Rectal smooth muscle tissue (tissue), 1 donor: ENCODE measurements at regions not wholly inside any gene's neighbourhood (a gene's known extent, or its start where the extent isn't known, plus 50 kb on each side); places are given as distances from the start of the nearest gene placed in this dataset.

ENCODE experiments used
- H3K27ac ChIP-seq: one replicate; pipeline ENCODE4 v1.7.0; 2013; ENCODE audit warnings: low read depth, low read length, inconsistent platforms
- H3K27me3 ChIP-seq: one replicate; pipeline ENCODE4 v1.7.0; 2013; ENCODE audit warnings: low read length; ENCODE audit not compliant: control insufficient read depth, insufficient read depth
- H3K36me3 ChIP-seq: one replicate; pipeline ENCODE4 v1.7.0; 2013; ENCODE audit warnings: low read length; ENCODE audit not compliant: control insufficient read depth, insufficient read depth
- H3K4me1 ChIP-seq: one replicate; pipeline ENCODE4 v1.7.0; 2013; ENCODE audit warnings: low read length; ENCODE audit not compliant: control insufficient read depth, insufficient read depth
- H3K4me3 ChIP-seq: one replicate; pipeline ENCODE4 v1.7.0; 2013; ENCODE audit warnings: low read length
- H3K9ac ChIP-seq: one replicate; pipeline ENCODE4 v1.7.0; 2013; ENCODE audit warnings: low read length

DNA sequence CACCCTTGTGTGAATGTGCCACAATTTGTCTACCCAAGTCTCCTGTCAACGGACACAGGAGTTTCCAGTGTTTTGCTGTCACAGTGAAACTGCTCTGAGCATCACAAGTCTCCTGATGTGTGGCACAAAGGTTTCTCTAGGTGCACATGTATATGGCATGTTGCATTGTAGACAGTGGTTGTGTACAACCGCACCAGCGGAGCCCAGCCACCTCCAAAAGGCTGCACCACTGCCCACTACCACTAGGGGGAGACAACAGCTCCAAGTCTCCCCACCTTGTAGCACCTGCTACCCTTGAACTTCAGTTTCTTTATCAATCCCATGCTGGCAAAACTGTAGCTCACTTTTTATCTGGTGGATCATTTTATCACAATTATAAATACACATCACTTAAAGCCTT is 95.5 kb upstream of the ZNF469 start:
- Histone ChIP-seq H3K27me3 (no peaks in the 10 kb centered on the region), H3K27ac (no peak overlapping the region), H3K9ac (no peak overlapping the region), H3K4me1 (peaks cover 4% of the 10 kb centered on the region), H3K36me3 (no peaks in the 10 kb centered on the region), H3K4me3 (no peak overlapping the region)

DNA sequence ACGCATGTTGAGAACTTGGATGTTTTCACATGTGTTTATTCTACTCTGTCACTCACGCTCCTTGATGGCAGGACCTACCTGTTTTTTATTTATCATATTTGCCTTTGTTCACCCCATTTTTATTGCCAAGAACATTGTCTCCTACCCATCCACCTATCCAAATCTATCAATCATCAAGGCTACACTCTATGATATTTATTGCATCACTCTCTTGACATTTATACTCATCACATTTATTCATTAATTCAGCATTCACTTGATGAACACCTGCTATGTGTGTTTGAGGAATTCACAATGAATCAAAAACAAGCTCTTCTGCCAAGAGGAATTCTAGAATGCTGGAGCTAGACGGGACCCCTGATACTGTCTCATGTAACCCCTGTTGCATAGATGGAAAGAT is 94.5 kb upstream of the ZNF469 start:
- Histone ChIP-seq H3K9ac (no peak overlapping the region), H3K27ac (no peak overlapping the region), H3K4me3 (no peak overlapping the region), H3K4me1 (no peaks in the 10 kb centered on the region), H3K36me3 (no peaks in the 10 kb centered on the region), H3K27me3 (no peaks in the 10 kb centered on the region)

DNA sequence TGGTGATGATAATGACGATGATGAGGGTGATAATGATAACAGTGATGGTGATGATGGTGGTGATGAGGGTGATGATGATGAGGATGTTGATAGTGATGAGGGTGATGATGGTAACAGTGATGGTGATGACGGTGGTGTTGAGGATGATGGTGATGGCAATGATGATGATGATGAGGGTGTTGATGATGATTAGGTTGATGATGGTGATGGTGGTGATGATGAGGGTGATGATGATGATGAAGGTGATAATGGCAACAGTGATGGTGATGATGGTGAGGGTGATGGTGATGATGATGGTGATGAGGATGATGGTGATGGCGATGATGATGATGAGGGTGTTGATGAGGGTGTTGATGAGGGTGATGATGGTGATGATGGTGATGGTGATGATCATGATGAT is 93.8 kb upstream of the ZNF469 start:
- Histone ChIP-seq H3K4me1 (no peaks in the 10 kb centered on the region), H3K36me3 (no peaks in the 10 kb centered on the region), H3K27ac (no peak overlapping the region), H3K27me3 (no peaks in the 10 kb centered on the region), H3K9ac (no peak overlapping the region), H3K4me3 (no peak overlapping the region)

DNA sequence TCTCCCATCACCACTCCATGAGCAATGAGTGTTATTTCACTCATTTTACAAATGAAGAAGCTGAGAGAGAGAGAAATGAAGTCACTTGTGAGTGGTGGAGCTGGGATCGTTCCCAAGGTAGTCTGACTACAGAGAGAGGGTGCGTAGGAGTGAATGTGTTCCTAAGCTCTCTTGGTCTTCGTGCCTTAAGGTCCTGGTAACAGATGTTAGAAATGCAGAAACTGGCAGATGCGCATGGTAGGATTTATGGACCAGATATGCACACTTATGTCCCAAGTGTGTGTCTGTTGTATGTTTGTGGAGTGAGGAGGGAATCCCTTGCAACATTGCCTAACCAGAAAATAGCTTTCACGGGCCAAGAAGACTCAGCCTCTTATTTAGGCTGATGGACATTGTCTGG is 93.2 kb upstream of the ZNF469 start:
- H3K4me3 ChIP-seq, result no peak overlapping the region
- no peak overlapping the region for H3K27ac ChIP-seq
- no peaks in the 10 kb centered on the region for H3K27me3 ChIP-seq
- H3K36me3 ChIP-seq, result no peaks in the 10 kb centered on the region
- H3K4me1 ChIP-seq, result no peaks in the 10 kb centered on the region
- no peak overlapping the region for H3K9ac ChIP-seq

DNA sequence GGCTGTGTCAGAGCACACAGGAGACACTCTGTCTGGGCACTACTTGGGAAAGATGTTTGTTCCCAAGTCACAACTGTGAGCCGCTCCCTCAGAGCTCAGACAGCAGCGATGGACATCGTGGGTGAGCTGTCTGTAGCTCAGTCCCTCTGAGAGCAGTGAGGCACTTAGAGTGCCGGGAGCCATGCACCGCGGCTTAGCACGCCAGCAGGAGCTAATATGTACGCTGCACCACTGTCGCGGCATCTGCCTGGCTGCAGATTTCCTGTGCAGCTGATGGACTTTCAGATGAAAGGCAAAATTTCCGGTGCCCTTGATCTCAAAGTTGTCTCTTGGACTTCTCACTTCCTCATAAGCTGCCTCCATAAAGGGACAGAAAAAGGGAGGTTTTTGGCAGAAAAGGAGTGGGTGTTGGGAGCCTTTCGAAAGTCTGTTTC is 92.8 kb upstream of the ZNF469 start:
- Histone ChIP-seq H3K36me3 (no peaks in the 10 kb centered on the region), H3K27me3 (no peaks in the 10 kb centered on the region), H3K4me1 (no peaks in the 10 kb centered on the region), H3K27ac (no peak overlapping the region), H3K4me3 (no peak overlapping the region), H3K9ac (no peak overlapping the region)

DNA sequence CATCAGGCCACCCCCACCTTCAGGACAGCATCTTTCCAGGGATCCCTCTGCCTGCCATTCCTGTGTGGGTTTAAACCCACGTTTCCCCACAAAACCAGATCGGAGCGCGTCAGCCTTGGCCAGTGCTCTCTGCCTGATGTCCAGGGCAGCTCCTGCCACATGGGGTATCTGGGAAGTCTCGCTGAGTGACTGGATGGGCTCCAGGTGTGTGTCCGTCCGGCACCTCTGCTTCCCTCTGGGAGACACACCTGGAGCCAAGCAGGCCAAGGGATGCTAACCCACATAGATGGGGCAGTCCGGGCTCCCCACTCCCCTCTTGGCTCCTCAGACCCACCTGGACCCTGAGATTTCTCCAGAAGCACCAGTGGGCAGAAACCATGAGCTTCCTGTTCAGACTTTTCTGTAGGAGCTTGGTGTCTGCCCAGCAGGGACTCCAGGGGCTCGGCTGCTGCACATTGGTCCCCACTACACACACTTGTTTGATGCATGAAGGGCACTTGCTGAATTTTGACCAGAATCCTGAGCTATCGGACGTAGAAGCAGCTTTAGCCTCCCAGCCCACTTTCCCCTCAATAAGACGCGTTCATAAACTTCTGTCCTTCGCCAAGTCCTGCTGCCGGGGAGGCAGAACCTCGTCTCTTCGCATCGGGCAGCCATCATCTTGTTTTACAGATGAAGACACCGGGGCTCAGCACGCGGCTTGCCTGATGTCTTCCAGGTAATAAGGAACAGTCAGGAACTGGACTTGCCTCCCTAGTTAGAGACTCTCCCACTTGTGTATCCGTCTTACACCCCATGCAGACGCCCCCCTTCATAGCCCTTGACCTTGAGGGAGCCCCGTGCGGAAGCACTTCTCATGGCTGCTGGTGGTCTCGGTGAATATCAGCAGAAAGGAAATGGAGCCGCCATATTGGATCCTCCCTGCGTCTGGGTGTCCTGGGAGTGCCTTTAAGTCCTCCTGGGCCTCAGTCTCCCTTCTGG is 91.6 kb upstream of the ZNF469 start:
- Histone ChIP-seq H3K27ac (no peak overlapping the region), H3K4me3 (no peak overlapping the region), H3K27me3 (no peaks in the 10 kb centered on the region), H3K4me1 (no peaks in the 10 kb centered on the region), H3K9ac (no peak overlapping the region), H3K36me3 (no peaks in the 10 kb centered on the region)

DNA sequence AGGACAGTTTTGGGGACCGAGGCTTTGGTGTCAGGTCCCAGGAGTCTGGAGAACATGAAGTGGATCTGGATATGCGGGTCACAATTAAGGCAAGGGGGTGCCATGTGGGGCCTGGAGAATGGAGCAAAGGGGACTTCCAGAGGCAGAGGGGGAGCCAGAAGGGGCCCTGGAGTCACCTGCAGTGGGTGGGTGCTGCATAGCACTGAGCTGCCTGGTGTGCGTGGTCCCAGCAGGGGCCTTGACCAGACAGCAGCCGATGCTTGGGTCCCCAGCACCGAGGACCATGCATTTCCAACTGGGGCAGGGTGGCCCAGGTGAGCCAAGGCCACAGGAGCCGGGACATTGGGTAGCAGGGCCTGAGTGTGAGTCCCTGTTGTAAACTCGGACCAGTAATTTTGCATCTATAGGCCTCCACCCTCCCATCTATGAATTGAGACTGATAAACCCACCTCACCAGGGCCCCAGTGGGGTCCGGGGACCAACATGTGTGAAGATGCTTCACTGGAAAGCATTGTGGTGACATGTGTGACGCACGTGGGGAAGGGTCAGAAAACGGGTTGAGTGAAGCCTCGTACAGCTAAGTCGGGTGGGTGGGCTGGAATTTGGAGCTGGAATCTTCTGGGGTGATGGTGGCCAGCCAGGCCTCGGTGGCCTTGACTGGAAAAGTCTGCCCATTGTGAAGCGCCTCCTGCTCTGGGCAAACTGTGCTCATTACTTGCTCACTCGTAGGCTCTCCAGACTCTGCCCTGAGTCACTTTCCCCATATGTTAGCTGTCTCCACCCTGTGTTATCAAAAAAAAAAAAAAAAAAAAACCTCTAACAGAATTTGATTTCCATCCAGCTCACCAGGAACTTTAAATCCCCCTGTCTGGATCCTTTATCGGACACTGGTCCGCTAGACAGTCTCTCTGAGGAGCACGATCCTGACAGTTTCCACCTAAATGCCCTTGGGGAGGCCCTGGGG is 90.5 kb upstream of the ZNF469 start:
- H3K4me3 ChIP-seq, result no peak overlapping the region
- no peaks in the 10 kb centered on the region for H3K4me1 ChIP-seq
- H3K36me3 ChIP-seq, result no peaks in the 10 kb centered on the region
- H3K27me3 ChIP-seq, result no peaks in the 10 kb centered on the region
- no peak overlapping the region for H3K9ac ChIP-seq
- no peak overlapping the region for H3K27ac ChIP-seq

DNA sequence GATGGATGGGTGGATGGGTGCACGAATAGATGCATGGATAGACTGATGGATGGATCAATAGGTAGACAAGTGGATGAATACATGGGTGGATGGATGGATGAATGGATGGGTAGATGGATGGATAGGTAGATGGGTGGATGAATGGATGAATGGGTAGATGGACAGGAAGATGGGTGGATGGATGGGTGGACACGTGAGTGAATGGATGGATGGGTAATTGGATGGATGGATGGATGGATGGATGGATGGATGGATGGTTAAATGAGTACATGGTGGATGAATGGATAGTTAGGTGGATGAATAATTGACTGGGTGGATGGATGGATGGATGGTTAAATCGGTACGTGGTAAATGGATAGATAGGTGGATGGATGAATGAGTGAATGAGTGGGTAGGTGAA is 89.7 kb upstream of the ZNF469 start:
- H3K9ac ChIP-seq, result no peak overlapping the region

DNA sequence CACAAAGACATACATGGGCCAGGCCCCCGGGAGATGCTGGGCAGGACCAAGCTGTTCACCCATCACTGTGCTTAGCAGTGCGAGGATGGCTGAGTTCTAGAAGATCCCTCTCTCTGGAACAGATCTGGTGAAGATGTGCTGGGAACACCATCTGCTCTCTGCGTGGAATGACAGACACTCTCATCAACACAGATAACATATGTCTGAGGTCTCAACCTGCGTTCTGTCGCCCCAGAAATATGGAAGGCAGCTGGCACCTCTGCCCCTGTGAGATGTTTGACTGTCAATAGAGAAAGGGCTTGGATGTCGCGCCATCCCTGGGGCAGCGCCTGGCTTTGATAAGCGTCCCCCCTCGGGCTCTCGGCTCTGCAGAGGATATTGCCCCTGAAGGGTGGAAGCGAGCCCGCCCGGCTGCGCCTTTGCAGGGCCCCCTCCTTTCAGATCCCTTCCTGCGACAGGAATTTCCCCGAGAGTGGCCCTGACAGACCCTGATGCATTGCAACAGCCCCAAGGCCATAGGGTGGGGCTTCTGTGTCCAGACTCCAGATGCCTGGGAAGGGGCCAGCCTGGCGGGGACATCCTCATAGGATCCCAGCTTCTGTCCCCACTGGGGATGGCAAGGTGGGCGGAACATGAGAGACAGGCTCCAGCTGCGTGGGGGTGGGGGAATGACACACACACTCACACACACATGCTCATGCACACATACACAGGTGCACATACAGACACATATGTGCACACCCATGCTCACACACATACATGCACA is 86.9 kb upstream of the ZNF469 start:
- H3K4me3 ChIP-seq, result no peak overlapping the region
- no peaks in the 10 kb centered on the region for H3K4me1 ChIP-seq
- peaks cover 2% of the 10 kb centered on the region for H3K27me3 ChIP-seq
- no peak overlapping the region for H3K27ac ChIP-seq
- H3K9ac ChIP-seq, result no peak overlapping the region
- no peaks in the 10 kb centered on the region for H3K36me3 ChIP-seq

More for the DNA sequence above, 89.7 kb upstream of the ZNF469 start:
- no peaks in the 10 kb centered on the region for H3K27me3 ChIP-seq
- H3K36me3 ChIP-seq, result no peaks in the 10 kb centered on the region
- no peak overlapping the region for H3K27ac ChIP-seq
- H3K4me1 ChIP-seq, result no peaks in the 10 kb centered on the region
- H3K4me3 ChIP-seq, result no peak overlapping the region

DNA sequence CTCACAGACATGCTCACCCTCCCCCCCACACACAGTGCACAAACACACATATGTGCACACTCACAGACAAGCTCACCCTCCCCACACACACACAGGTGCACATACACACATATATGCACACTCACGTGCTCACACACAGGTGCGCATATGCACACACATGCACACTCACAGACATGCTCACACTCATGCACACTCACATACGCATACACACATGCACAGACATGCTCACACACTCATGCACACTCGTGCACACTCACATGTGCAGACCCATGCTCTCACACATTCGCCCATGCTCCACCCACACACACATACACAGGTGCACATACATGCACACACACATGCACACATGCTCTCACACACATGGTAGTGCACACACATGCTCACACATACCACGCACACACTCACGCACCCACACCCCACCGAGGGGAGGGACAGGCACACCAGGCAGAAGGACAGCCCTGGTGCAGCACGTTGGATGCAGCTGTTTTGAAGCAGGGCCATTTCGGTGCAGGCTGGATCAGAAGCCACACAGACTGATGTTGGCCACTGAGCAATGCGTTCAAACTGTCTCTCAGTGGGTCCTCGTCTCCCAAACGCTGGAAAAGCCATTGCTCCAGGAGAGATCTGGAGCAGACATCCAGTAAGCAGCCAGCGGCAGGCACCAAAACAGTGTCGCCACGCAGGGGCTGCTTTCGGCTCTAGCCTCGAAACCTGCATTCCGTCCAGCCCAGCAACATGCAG is 86.2 kb upstream of the ZNF469 start:
- no peaks in the 10 kb centered on the region for H3K4me1 ChIP-seq

DNA sequence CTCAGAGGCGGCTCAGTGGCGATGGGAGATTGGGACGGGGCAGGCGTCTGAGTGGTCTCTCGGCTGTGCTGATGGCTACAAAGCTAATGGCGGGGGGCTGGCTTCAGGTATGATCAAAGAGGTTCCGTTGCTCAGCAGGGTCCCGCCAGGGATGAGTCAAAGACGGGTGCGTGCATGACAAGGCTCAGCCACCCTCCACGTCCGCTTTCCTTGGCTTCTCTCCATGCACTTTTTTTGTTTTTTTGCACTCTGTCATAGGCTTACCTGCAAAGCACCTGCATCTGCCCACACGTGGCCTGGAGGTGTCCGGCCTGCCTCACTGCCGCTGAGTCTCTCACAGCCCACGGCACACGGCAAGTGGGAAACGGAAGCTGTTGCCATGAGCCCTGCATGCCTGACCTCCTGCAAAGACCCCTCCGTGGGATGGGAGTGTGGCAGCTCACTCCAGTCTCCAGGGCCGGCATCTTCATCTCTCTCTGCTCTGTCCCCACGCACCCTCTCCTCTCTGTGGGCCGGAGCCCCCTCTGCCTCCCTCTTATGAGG is 85.5 kb upstream of the ZNF469 start:
- Histone ChIP-seq H3K4me1 (no peaks in the 10 kb centered on the region), H3K4me3 (no peak overlapping the region), H3K27me3 (peaks cover 2% of the 10 kb centered on the region), H3K9ac (no peak overlapping the region), H3K36me3 (no peaks in the 10 kb centered on the region), H3K27ac (no peak overlapping the region)

More for the DNA sequence above, 86.2 kb upstream of the ZNF469 start:
- Histone ChIP-seq H3K4me3 (no peak overlapping the region), H3K9ac (no peak overlapping the region), H3K36me3 (no peaks in the 10 kb centered on the region), H3K27me3 (peaks cover 2% of the 10 kb centered on the region), H3K27ac (no peak overlapping the region)
